Body of pancreas (tissue), 4 donors: ENCODE measurements at regions not wholly inside any gene's neighbourhood (a gene's known extent, or its start where the extent isn't known, plus 50 kb on each side); places are given as distances from the start of the nearest gene placed in this dataset.

Source experiments
- ATAC-seq: fragments of 150-250 bp; one replicate; pipeline ENCODE4 v1.9.1; 2016
- DNase-seq, 4 donors: peaks; one replicate each; pipeline ENCODE4 v3.0.0-alpha.2; 2019
- H3K27ac ChIP-seq, 4 donors: fragments of 200-600 bp; sonication (generic); 1 replicate in 3 of 4; 2 replicates in 1 of 4; pipeline versions ENCODE4 v1.5.1 to v1.6.1; 2016 to 2019; ENCODE audit warnings: mild to moderate bottlenecking in 1 of 4, mixed read lengths in 1 of 4, moderate library complexity in 1 of 4
- H3K27me3 ChIP-seq, 2 donors: fragments of 200-600 bp; sonication (generic); one replicate each; pipeline ENCODE4 v1.6.0; 2016; ENCODE audit warnings: mild to moderate bottlenecking in 1 of 2
- H3K36me3 ChIP-seq, 2 donors: fragments of 200-600 bp; sonication (generic); replicated peaks in 1 of 2; 2 replicates each; pipeline ENCODE4 v1.5.1; 2016; ENCODE audit warnings: low read depth in 2 of 2; ENCODE audit not compliant: insufficient read depth in 1 of 2
- H3K4me1 ChIP-seq: fragments of 200-600 bp; sonication (generic); one replicate; pipeline ENCODE4 v1.6.0; 2016
- H3K4me3 ChIP-seq, 2 donors: fragments of 200-600 bp; sonication (generic); 1 replicate in 1 of 2; 2 replicates in 1 of 2; pipeline ENCODE4 v1.5.1; 2016 to 2019
- H3K9me3 ChIP-seq, 3 donors: fragments of 200-600 bp; sonication (generic); 1 replicate in 2 of 3; 2 replicates in 1 of 3; pipeline ENCODE4 v1.5.1; 2016
- CTCF ChIP-seq, 7 experiments: fragments of 450-650 bp in 4 of 7; fragments of 200-600 bp in 3 of 7; sonication (generic) in 3 of 7; IDR thresholded peaks; one replicate each; pipeline ENCODE4 v1.5.1; 2016 to 2019; ENCODE audit warnings: antibody characterized with exemption in 7 of 7
- POLR2A ChIP-seq, 3 donors: fragments of 450-650 bp; IDR thresholded peaks; one replicate each; pipeline ENCODE4 v1.6.1; 2016; ENCODE audit warnings: antibody characterized with exemption in 3 of 3, mild to moderate bottlenecking in 2 of 3
- WGBS, 2 donors: methylation state at CpG; one replicate each; pipeline ENCODE4 v1.1.5; 2017; 5-methylcytosine and 5-hydroxymethylcytosine counted together
- intact Hi-C: fragments of 100-400 bp; cut with DNase I; formaldehyde crosslinking; loops from one replicate; pipeline ENCODE4 v1.15.1; 2023

- intact Hi-C loops, result no loop called here
- H3K27ac ChIP-seq, result peak overlapping the region in 2 of 4 donors; percentile 23 to 43
- DNase-seq, result no peak
- TF ChIP-seq CTCF (IDR thresholded peaks at IDR 0.05), result no peak
- no peak for TF ChIP-seq POLR2A (IDR thresholded peaks at IDR 0.05)
- H3K4me3 ChIP-seq, result no peak overlapping the region
- no peaks in the 10 kb centered on the region for H3K36me3 ChIP-seq
- no peaks in the 10 kb centered on the region for H3K9me3 ChIP-seq
- 68 to 76% methylated on average over 2 of the region's 2 CpGs for WGBS, 2 donors
- peaks cover 19% of the 10 kb centered on the region for H3K4me1 ChIP-seq
- H3K27me3 ChIP-seq, result no peaks in the 10 kb centered on the region
- ATAC-seq, result no peak
Observed at GRCh38 chr5:67647772-67648171, 451.2 kb upstream of the CD180 start.

- ATAC-seq, result no peak
- TF ChIP-seq CTCF (IDR thresholded peaks at IDR 0.05) (no peak), POLR2A (IDR thresholded peaks at IDR 0.05) (no peak)
- H3K36me3 ChIP-seq, result no peaks in the 10 kb centered on the region
- H3K27ac ChIP-seq, result no peak overlapping the region
- 72 to 74% methylated on average over 3 of the region's 3 CpGs for WGBS, 2 donors
- no peaks in the 10 kb centered on the region for H3K9me3 ChIP-seq
- peaks cover 19% of the 10 kb centered on the region for H3K4me1 ChIP-seq
- no peak overlapping the region for H3K4me3 ChIP-seq
- intact Hi-C loops, result no loop called here
- no peaks in the 10 kb centered on the region for H3K27me3 ChIP-seq
- no peak for DNase-seq
Observed at GRCh38 chr5:67644221-67644920, 447.8 kb upstream of the CD180 start.

GRCh38 chr5:67643536-67643935 lies 446.9 kb upstream of the CD180 start:
- no peak for TF ChIP-seq POLR2A (IDR thresholded peaks at IDR 0.05)
- no peak for TF ChIP-seq CTCF (IDR thresholded peaks at IDR 0.05)
- DNase-seq (no peak), ATAC-seq (no peak)
- intact Hi-C loops, result no loop called here
- Histone ChIP-seq H3K27me3 (no peaks in the 10 kb centered on the region), H3K9me3 (no peaks in the 10 kb centered on the region), H3K4me3 (no peak overlapping the region), H3K27ac (no peak overlapping the region), H3K36me3 (no peaks in the 10 kb centered on the region), H3K4me1 (peaks cover 12% of the 10 kb centered on the region)
- WGBS, 2 donors, result 59 to 60% methylated on average over 2 of the region's 2 CpGs

- H3K4me3 ChIP-seq, result no peak overlapping the region
- TF ChIP-seq POLR2A (IDR thresholded peaks at IDR 0.05), result no peak
- TF ChIP-seq CTCF (IDR thresholded peaks at IDR 0.05), result no peak
- H3K4me1 ChIP-seq, result no peaks in the 10 kb centered on the region
- intact Hi-C loops, result no loop called here
- no peaks in the 10 kb centered on the region for H3K9me3 ChIP-seq
- ATAC-seq, result no peak
- H3K27ac ChIP-seq, result no peak overlapping the region
- WGBS, 2 donors, result 43 to 54% methylated on average over 2 of the region's 2 CpGs
- H3K27me3 ChIP-seq, result no peaks in the 10 kb centered on the region
- DNase-seq, result no peak
- H3K36me3 ChIP-seq, result no peaks in the 10 kb centered on the region
Observed at GRCh38 chr5:67639976-67640375, 443.4 kb upstream of the CD180 start.

- 47% methylated on average over 3 of the region's 3 CpGs for WGBS, 2 donors
- DNase-seq (no peak), ATAC-seq (no peak)
- intact Hi-C loops, result no loop called here
- no peaks in the 10 kb centered on the region for H3K4me1 ChIP-seq
- TF ChIP-seq CTCF (IDR thresholded peaks at IDR 0.05) (no peak), POLR2A (IDR thresholded peaks at IDR 0.05) (no peak)
- no peaks in the 10 kb centered on the region for H3K9me3 ChIP-seq
- H3K27me3 ChIP-seq, result no peaks in the 10 kb centered on the region
- no peak overlapping the region for H3K4me3 ChIP-seq
- no peaks in the 10 kb centered on the region for H3K36me3 ChIP-seq
- H3K27ac ChIP-seq, result no peak overlapping the region
Observed at GRCh38 chr5:67639313-67639712, 442.7 kb upstream of the CD180 start.
